Stomach (tissue), 4 donors: ENCODE measurements at regions not wholly inside any gene's neighbourhood (a gene's known extent, or its start where the extent isn't known, plus 50 kb on each side); places are given as distances from the start of the nearest gene placed in this dataset.

Experiments used
- EP300 ChIP-seq: sonication (generic); formaldehyde crosslinking; IDR thresholded peaks from one replicate; pipeline ENCODE4 v1.6.1; 2017; ENCODE audit warnings: antibody characterized with exemption
- POLR2A ChIP-seq, 4 donors: fragments of 450-650 bp; IDR thresholded peaks; one replicate each; pipeline ENCODE4 v1.6.1; 2016; ENCODE audit warnings: antibody characterized with exemption in 4 of 4, control low read depth in 2 of 4, mild to moderate bottlenecking in 1 of 4, moderate library complexity in 1 of 4
- POLR2AphosphoS5 ChIP-seq, 3 donors: sonication (generic); formaldehyde crosslinking; IDR thresholded peaks; one replicate each; pipeline ENCODE4 v1.6.1; 2016; ENCODE audit warnings: antibody characterized with exemption in 3 of 3

DNA sequence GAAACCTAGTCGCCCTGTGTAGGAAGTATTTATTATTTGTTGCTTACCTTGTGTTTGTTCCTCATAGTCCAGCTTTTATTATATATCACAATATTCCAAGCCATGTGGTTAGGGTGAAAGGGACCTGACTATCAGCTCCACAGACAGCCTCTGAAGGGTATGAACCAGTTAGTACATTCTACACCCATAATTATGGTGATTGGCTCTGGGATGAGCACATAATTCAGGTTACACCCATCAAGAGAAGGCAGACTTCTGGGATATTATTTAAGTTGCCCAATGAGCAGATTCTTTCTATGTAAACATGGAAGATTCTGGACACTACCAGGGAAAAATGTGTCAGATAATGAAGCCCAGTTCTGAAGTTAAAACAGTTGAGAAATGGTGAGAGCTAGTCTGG, 168.0 kb downstream of the KIF4B start:
- TF ChIP-seq EP300 (no peak), POLR2A (IDR thresholded peaks at IDR 0.05) (no peak), POLR2AphosphoS5 (IDR thresholded peaks at IDR 0.05) (no peak)
